ENCODE measurements at regions not wholly inside any gene's neighbourhood (a gene's known extent, or its start where the extent isn't known, plus 50 kb on each side); places are given as distances from the start of the nearest gene placed in this dataset.

DNA sequence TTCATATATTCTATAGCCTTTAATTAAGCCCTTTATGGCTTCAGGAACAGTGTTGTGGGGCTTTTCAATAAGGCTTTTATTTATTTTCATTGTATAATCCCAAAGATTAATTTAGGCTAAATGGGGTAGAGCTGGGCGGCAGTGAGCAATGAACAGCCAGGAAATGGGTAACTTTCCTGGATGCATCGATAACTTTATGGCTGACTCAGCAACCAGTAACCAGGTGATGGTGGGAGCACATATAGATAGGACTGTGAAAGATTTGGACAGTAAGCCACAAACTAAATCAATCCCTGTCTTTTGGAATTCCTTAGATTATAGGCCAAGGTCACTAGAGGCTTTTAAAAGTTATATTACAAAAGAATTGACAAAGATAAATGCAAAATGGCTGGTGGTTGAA lies 1260.6 kb upstream of the CELF4 start:
- no peak for DNase-seq (ENCODE audit: low read depth)
- no peak overlapping the region for H3K4me3 ChIP-seq (ENCODE audit: low read depth, low read length)
- TF ChIP-seq, protein P1, sequence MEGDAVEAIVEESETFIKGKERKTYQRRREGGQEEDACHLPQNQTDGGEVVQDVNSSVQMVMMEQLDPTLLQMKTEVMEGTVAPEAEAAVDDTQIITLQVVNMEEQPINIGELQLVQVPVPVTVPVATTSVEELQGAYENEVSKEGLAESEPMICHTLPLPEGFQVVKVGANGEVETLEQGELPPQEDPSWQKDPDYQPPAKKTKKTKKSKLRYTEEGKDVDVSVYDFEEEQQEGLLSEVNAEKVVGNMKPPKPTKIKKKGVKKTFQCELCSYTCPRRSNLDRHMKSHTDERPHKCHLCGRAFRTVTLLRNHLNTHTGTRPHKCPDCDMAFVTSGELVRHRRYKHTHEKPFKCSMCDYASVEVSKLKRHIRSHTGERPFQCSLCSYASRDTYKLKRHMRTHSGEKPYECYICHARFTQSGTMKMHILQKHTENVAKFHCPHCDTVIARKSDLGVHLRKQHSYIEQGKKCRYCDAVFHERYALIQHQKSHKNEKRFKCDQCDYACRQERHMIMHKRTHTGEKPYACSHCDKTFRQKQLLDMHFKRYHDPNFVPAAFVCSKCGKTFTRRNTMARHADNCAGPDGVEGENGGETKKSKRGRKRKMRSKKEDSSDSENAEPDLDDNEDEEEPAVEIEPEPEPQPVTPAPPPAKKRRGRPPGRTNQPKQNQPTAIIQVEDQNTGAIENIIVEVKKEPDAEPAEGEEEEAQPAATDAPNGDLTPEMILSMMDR (IDR thresholded peaks at IDR 0.05; ENCODE audit: insufficient read depth, low read depth, low read length): no peak

DNA sequence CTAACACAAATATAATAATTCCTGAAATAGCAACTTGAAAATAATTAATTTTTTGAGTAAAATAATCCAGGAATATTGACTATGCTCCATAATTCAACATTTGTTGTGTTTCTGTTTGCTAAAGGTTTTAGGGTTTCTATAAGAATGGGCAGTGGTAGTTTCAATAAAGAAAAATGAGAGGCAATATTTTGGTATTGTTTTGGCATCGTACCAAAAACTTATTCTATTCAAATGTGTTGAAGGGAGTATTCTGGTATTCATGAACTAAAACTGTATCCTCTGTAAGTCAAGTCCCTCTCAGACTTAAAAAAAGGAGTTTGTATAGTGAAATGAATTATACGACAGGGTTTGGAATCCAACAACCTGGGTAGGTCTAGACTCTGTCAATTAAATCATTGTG lies 1245.6 kb upstream of the CELF4 start:
- no peak overlapping the region for H3K4me3 ChIP-seq (ENCODE audit: low read depth, low read length)
- TF ChIP-seq, protein P1 (IDR thresholded peaks at IDR 0.05; ENCODE audit: insufficient read depth, low read depth, low read length): no peak
- DNase-seq (ENCODE audit: low read depth): no peak

DNA sequence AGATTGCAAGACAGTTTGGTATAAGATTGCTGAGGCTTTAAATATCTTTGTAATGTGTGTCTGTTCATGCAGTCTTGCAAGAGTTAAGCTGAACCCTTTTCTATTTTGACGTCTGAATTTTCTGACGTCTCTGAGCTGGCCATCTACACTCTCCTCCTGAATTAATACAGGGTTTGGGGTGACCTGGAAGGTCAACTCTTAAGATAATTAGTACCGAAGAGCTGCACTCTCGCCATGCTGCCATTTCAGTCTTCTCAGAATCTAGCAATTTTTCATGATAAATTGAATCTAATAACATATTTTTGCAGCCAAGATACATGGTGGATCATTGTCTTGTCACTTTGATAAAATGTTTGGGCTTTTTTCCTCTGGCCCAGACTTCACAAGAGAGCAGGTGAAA lies 1245.2 kb upstream of the CELF4 start:
- no peak overlapping the region for H3K4me3 ChIP-seq (ENCODE audit: low read depth, low read length)
- no peak for DNase-seq (ENCODE audit: low read depth)
- TF ChIP-seq, protein P1 (IDR thresholded peaks at IDR 0.05; ENCODE audit: insufficient read depth, low read depth, low read length): no peak

- H3K4me3 ChIP-seq (ENCODE audit: low read depth, low read length): no peak overlapping the region
- TF ChIP-seq, protein P1 (IDR thresholded peaks at IDR 0.05; ENCODE audit: insufficient read depth, low read depth, low read length): no peak
- no peak for DNase-seq (ENCODE audit: low read depth)
These were observed 1242.3 kb upstream of the CELF4 start for GRCh38 chr18:38807915-38808314.

- TF ChIP-seq, protein P1 (IDR thresholded peaks at IDR 0.05; ENCODE audit: insufficient read depth, low read depth, low read length): no peak
- no peak overlapping the region for H3K4me3 ChIP-seq (ENCODE audit: low read depth, low read length)
- DNase-seq (ENCODE audit: low read depth): no peak
These were observed 1239.7 kb upstream of the CELF4 start for GRCh38 chr18:38805256-38805655.

DNA sequence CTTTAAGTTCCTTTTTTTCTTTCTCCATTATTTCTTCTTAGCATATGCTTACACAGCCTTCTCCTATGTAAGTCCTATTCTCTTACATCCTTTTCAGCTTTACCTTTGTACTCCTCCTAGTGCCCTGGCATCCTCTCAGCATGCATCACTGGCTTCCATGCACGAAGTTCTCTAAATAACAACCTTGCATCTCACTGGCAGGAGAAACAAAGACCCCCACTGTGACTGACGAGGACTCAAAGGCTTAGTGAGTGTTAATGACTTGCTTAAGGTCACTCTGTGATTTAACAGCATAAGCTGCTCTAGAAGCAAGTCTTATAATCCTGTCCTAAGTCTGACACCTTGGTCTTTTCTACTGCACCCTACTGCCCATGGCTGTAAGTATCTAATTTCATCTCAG lies 1236.0 kb upstream of the CELF4 start:
- no peak for DNase-seq (ENCODE audit: low read depth)
- H3K4me3 ChIP-seq (ENCODE audit: low read depth, low read length): no peak overlapping the region
- TF ChIP-seq, protein P1 (IDR thresholded peaks at IDR 0.05; ENCODE audit: insufficient read depth, low read depth, low read length): no peak

GRCh38 chr18:38796762-38797161 lies 1231.2 kb upstream of the CELF4 start:
- TF ChIP-seq, protein P1 (IDR thresholded peaks at IDR 0.05; ENCODE audit: insufficient read depth, low read depth, low read length): no peak
- H3K4me3 ChIP-seq (ENCODE audit: low read depth, low read length): no peak overlapping the region
- DNase-seq (ENCODE audit: low read depth): no peak

Measured in fibroblast of villous mesenchyme (primary cell).